Sciatic nerve (tissue), 2 donors: ENCODE measurements at regions not wholly inside any gene's neighbourhood (a gene's known extent, or its start where the extent isn't known, plus 50 kb on each side); places are given as distances from the start of the nearest gene placed in this dataset. TPM values are rescaled to one million over a fixed set of nuclear protein-coding genes. Genes with fewer than 3 reads are reported as not detected.

ENCODE experiments used
- ATAC-seq: fragments of 200-7000 bp; cut with Tn5 transposase; one replicate; pipeline ENCODE4 v1.9.1; 2020; ENCODE audit warnings: mild to moderate bottlenecking, moderate library complexity
- DNase-seq: peaks from one replicate; pipeline ENCODE4 v3.0.0-alpha.2; 2020; ENCODE audit warnings: low spot score
- intact Hi-C: fragments of 100-400 bp; cut with DNase I; formaldehyde crosslinking; loops from one replicate; pipeline ENCODE4 v1.14.2; 2022
- microRNA-seq: library from miRNA; unstranded; fragments of <30 nt; microRNA quantifications from one replicate; pipeline ENCODE4 v1.2.0, GENCODE V29; 2020
- donor health status: DM: no; HTN: no; CAD: no.
- donor health status: DM: no; HTN: no; CAD: no.

GRCh38 chr13:57044910-57045309 is 95.8 kb upstream of the PRR20A start:
- DNase-seq, result no peak
- ATAC-seq, result no peak
- intact Hi-C loops, result no loop called here

GRCh38 chr13:57045826-57046546 is 94.7 kb upstream of the PRR20A start:
- ATAC-seq (no peak), DNase-seq (no peak)
- intact Hi-C loops, result no loop called here

DNA sequence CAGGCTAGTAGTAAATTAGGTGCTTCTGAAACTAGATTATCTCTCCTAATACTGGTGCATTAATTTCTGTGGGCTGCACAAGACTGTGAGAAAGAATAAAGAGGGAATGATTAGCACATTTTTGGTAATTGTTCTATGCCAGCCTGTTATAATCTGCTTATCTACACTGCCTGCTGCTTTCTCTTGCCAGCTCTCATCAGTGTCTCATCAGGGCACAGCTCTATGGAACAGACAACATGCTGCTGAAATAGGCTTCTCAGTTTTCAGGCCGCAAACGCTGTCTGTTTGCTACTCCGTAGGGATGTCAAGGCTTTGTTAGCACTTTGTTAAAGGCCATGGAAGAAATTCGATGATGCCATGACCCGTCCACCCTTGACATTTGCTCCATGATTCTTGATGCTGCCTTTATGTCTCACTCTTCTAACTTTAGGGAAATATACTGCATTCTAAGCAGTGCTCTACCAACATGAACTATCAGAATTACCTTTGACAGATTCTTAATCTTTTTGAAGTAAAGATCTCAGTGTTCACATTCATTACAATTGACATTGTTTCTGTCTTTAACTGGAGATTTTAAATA is 84.0 kb upstream of the PRR20A start:
- intact Hi-C loops, result no loop called here
- ATAC-seq (no peak), DNase-seq (no peak)

GRCh38 chr13:57063007-57063406 is 77.7 kb upstream of the PRR20A start:
- ATAC-seq, result no peak
- intact Hi-C loops, result no loop called here

DNA sequence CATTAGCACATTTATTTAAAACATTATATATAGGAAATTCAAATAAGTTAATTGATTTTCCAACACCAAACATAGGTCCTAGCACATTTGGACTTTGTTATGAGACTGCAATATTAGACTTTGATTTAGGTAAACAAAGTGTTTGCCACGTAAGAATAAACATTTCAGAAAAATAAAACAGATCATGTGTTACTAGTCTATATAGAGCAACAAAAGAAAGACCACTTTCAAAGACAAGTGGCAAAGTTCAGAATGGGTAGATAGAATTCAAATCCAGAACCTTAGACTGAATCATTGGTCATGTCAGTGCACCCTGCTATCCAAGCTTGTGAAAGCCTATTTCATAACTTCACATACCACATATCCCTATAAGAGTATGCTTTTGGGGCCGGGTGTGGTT is 66.7 kb upstream of the PRR20A start:
- DNase-seq (no peak), ATAC-seq (no peak)
- intact Hi-C loops, result no loop called here

More at GRCh38 chr13:57063007-57063406, 77.7 kb upstream of the PRR20A start:
- DNase-seq, result no peak

DNA sequence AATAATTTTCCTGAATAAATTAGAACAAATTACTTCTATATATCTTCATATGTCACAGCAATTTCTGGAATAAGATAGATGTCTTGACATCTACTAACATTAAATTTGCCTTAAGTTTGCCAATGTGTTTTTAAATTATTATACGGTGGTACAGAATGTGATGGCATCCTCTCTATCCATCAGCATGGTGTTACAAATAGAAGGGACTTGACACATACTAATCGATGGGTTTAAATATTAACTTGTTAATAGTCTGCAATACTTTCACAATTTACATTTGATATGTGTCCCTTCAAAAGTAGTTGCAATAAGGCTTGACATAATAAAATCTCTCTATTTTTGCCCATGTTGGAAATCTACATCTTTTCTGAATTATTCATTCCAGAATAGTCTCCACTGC is 65.1 kb upstream of the PRR20A start:
- ATAC-seq, result no peak
- no peak for DNase-seq
- intact Hi-C loops, result no loop called here

- DNase-seq (no peak), ATAC-seq (no peak)
- intact Hi-C loops, result no loop called here
Observed at GRCh38 chr13:57087006-57087405, 53.7 kb upstream of the PRR20A start.

Small RNA genes lying in the stretch of these regions (microRNA-seq; reads per million reads assigned to microRNA genes)
- 1.4 reads per million for gene MIR1297
- not detected for gene MIR5007
